ENCODE measurements at regions not wholly inside any gene's neighbourhood (a gene's known extent, or its start where the extent isn't known, plus 50 kb on each side); places are given as distances from the start of the nearest gene placed in this dataset.
A peak's percentile ranks its signal among the peaks of the same experiment; 100 is the strongest.

GRCh38 chr5:154107010-154107409 is 68.2 kb downstream of the MFAP3 start:
- no peak for DNase-seq (ENCODE audit: low spot score)

GRCh38 chr5:154107756-154108155 is 69.0 kb downstream of the MFAP3 start:
- DNase-seq (ENCODE audit: low spot score): no peak

GRCh38 chr5:154109416-154110106 is 70.8 kb downstream of the MFAP3 start:
- DNase-seq (ENCODE audit: low spot score): no peak

GRCh38 chr5:154110107-154110453 is 71.3 kb downstream of the MFAP3 start:
- no peak for DNase-seq (ENCODE audit: low spot score)

GRCh38 chr5:154110716-154111115 is 71.9 kb downstream of the MFAP3 start:
- no peak for DNase-seq (ENCODE audit: low spot score)

- no peak for DNase-seq (ENCODE audit: low spot score)
Measured at GRCh38 chr5:154111214-154111613, 72.4 kb downstream of the MFAP3 start.

- no peak for DNase-seq (ENCODE audit: low spot score)
Measured at GRCh38 chr5:154112255-154112654, 73.5 kb downstream of the MFAP3 start.

- no peak for DNase-seq (ENCODE audit: low spot score)
Measured at GRCh38 chr5:154115291-154115690, 75.2 kb upstream of the GALNT10 start.

- no peak for DNase-seq (ENCODE audit: low spot score)
Measured at GRCh38 chr5:154117050-154117449, 73.5 kb upstream of the GALNT10 start.

GRCh38 chr5:154117930-154118329 is 72.6 kb upstream of the GALNT10 start:
- DNase-seq (ENCODE audit: low spot score): no peak

GRCh38 chr5:154118385-154118784 is 72.1 kb upstream of the GALNT10 start:
- no peak for DNase-seq (ENCODE audit: low spot score)

- peak; percentile 15 for DNase-seq (ENCODE audit: low spot score)
Measured at GRCh38 chr5:154118893-154119336, 71.6 kb upstream of the GALNT10 start.

GRCh38 chr5:154129013-154129412 is 61.5 kb upstream of the GALNT10 start:
- no peak for DNase-seq (ENCODE audit: low spot score)

GRCh38 chr5:154129921-154130320 is 60.6 kb upstream of the GALNT10 start:
- no peak for DNase-seq (ENCODE audit: low spot score)

GRCh38 chr5:154131817-154132216 is 58.7 kb upstream of the GALNT10 start:
- DNase-seq (ENCODE audit: low spot score): no peak

- no peak for DNase-seq (ENCODE audit: low spot score)
Measured at GRCh38 chr5:154132718-154133307, 57.7 kb upstream of the GALNT10 start.

- no peak for DNase-seq (ENCODE audit: low spot score)
Measured at GRCh38 chr5:154133591-154133990, 56.9 kb upstream of the GALNT10 start.

GRCh38 chr5:154134499-154134898 is 56.0 kb upstream of the GALNT10 start:
- DNase-seq (ENCODE audit: low spot score): no peak

- DNase-seq (ENCODE audit: low spot score): no peak
Measured at GRCh38 chr5:154135125-154135817, 55.3 kb upstream of the GALNT10 start.

- DNase-seq (ENCODE audit: low spot score): no peak
Measured at GRCh38 chr5:154136141-154136540, 54.4 kb upstream of the GALNT10 start.

GRCh38 chr5:154138701-154139100 is 51.8 kb upstream of the GALNT10 start:
- DNase-seq (ENCODE audit: low spot score): no peak

- no peak for DNase-seq (ENCODE audit: low spot score)
Measured at GRCh38 chr5:154140381-154140780, 50.2 kb upstream of the GALNT10 start.

Data from RKO (cell line).